DMS153 treated with DMSO at 0.1 percent for 48 hours (cell line): ENCODE measurements at regions not wholly inside any gene's neighbourhood (a gene's known extent, or its start where the extent isn't known, plus 50 kb on each side); places are given as distances from the start of the nearest gene placed in this dataset.

Experiments used
- DNase-seq: peaks from one replicate; lab custom pipeline; 2025; ENCODE audit not compliant: unreplicated experiment; lab: John Stamatoyannopoulos, UW

- DNase-seq = no peak
Measured at GRCh38 chr1:244339073-244339692, 112.5 kb downstream of the ADSS2 start.

GRCh38 chr1:244339776-244340175 is 111.9 kb downstream of the ADSS2 start:
- DNase-seq = no peak

- no peak for DNase-seq
Measured at GRCh38 chr1:244340396-244340795, 111.3 kb downstream of the ADSS2 start.

GRCh38 chr1:244341455-244342450 is 110.0 kb downstream of the ADSS2 start:
- DNase-seq = peak; percentile 83

- DNase-seq = no peak
Measured at GRCh38 chr1:244344001-244344400, 107.7 kb downstream of the ADSS2 start.

- no peak for DNase-seq
Measured at GRCh38 chr1:244346972-244347618, 104.6 kb downstream of the ADSS2 start.

- DNase-seq = peak; percentile 43
Measured at GRCh38 chr1:244347942-244348341, 103.8 kb downstream of the ADSS2 start.

- no peak for DNase-seq
Measured at GRCh38 chr1:244349103-244349531, 102.6 kb downstream of the ADSS2 start.

- no peak for DNase-seq
Measured at GRCh38 chr1:244349581-244350001, 102.1 kb downstream of the ADSS2 start.

GRCh38 chr1:244350027-244350426 is 101.7 kb downstream of the ADSS2 start:
- DNase-seq = no peak

- no peak for DNase-seq
Measured at GRCh38 chr1:244352156-244352830, 99.4 kb downstream of the ADSS2 start.

- no peak for DNase-seq
Measured at GRCh38 chr1:244353551-244354091, 98.1 kb downstream of the ADSS2 start.

- DNase-seq = no peak
Measured at GRCh38 chr1:244354810-244355278, 96.9 kb downstream of the ADSS2 start.

- no peak for DNase-seq
Measured at GRCh38 chr1:244356376-244356775, 95.3 kb downstream of the ADSS2 start.
